ENCODE measurements at regions not wholly inside any gene's neighbourhood (a gene's known extent, or its start where the extent isn't known, plus 50 kb on each side); places are given as distances from the start of the nearest gene placed in this dataset.

DNA sequence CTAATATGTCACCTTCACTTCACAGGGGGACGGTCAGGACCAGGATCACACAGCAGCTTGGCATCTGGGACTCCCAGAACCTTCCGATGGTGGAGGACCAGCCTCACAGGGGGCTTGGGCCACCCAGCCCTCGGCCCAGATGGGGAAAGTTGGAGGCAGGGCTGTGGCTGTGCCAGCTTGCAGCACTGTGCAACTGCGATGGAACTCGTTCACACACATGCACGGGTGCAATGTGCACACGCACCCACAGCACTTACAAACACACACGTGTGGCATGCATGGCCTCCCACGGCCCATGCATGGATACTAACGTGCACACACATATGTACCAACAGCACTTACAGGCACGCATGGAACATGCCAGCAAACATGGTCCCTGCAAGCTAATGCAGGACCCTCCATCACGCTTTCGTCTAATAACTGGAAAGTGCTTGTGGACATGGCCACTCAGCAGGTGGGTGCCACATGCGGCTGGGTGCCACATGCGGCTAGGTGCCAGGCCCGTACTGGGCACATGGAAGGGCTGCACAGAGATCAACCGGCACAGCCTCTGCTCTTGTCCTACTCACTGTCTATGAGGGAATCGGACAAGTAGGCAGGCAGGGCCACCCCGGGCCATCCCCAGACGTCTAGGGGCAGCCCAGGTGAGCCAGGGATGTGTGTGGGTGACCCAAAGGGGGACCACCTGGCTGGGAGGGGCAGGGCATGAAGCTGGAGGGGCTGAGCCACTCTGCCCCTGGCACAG is 63.2 kb downstream of the ADRA2C start:
- TF ChIP-seq, protein P1, sequence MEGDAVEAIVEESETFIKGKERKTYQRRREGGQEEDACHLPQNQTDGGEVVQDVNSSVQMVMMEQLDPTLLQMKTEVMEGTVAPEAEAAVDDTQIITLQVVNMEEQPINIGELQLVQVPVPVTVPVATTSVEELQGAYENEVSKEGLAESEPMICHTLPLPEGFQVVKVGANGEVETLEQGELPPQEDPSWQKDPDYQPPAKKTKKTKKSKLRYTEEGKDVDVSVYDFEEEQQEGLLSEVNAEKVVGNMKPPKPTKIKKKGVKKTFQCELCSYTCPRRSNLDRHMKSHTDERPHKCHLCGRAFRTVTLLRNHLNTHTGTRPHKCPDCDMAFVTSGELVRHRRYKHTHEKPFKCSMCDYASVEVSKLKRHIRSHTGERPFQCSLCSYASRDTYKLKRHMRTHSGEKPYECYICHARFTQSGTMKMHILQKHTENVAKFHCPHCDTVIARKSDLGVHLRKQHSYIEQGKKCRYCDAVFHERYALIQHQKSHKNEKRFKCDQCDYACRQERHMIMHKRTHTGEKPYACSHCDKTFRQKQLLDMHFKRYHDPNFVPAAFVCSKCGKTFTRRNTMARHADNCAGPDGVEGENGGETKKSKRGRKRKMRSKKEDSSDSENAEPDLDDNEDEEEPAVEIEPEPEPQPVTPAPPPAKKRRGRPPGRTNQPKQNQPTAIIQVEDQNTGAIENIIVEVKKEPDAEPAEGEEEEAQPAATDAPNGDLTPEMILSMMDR (IDR thresholded peaks at IDR 0.05): no peak
- no peak for TF ChIP-seq ZFX (IDR thresholded peaks at IDR 0.05; ENCODE audit: borderline replicate concordance)

Measured in 22Rv1 (cell line).